KOPT-K1 (cell line): ENCODE measurements at regions not wholly inside any gene's neighbourhood (a gene's known extent, or its start where the extent isn't known, plus 50 kb on each side); places are given as distances from the start of the nearest gene placed in this dataset.
"Not testable (repeated sequence)": the region's sequence is repeated elsewhere in the genome, so short reads cannot be mapped to it uniquely, and the experiment has no call there.

Experiments
- H3K27ac ChIP-seq: fragments of 200-600 bp; sonication (generic); 2 replicates; pipeline ENCODE4 v1.5.1; 2016; ENCODE audit warnings: antibody characterized with exemption, mild to moderate bottlenecking, low read depth, low read length; ENCODE audit not compliant: poor library complexity, severe bottlenecking
- H3K36me3 ChIP-seq: fragments of 200-600 bp; sonication (generic); 2 replicates; pipeline ENCODE4 v1.5.1; 2017; ENCODE audit warnings: antibody characterized with exemption, mild to moderate bottlenecking, low read length, moderate library complexity; ENCODE audit not compliant: insufficient read depth
- H3K9me3 ChIP-seq: fragments of 200-600 bp; sonication (generic); 2 replicates; pipeline ENCODE4 v1.5.1; 2017; ENCODE audit warnings: antibody characterized with exemption, low read length, mild to moderate bottlenecking; ENCODE audit not compliant: insufficient read depth, poor library complexity, severe bottlenecking

DNA sequence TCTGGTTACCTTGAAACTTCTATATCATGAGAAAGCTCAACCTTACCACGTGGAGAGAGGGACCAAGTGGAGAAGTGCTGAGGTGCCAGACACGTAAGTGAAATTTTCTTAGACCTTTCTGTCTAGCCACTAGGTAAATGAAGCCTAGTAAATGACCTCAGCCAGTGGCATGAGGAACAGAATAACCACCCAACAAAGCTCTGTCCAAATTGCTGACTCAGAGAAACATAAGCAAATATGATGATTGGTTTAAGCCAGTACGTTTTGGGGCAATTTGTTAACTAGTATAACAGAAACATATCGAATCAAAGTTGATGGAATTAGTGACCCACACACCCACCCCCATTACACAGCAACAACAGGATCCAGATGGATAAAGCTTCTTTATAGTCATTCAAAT, 75.2 kb upstream of the MAX start:
- no peaks in the 10 kb centered on the region for H3K36me3 ChIP-seq
- no peak overlapping the region for H3K27ac ChIP-seq
- H3K9me3 ChIP-seq, result peaks cover 13% of the 10 kb centered on the region

DNA sequence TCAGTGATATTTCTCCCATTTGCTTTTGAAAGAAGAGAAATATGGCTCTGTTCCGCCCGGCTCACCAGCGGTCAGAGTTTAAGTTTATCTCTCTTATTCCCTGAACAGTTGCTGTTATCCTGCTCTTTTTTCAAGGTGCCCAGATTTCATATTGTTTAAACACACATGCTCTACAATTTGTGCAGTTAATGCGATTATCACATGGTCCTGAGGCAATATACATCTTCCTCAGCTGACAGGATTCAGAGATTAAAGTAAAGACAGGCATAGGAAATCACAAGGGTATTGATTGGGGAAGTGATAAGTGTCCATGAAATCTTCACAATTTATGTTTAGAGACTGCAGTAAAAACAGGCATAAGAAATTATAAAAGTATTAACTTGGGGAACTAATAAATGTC, 76.9 kb upstream of the MAX start:
- not testable (repeated sequence) for H3K27ac ChIP-seq, H3K36me3 ChIP-seq
- peaks cover 17% of the 10 kb centered on the region for H3K9me3 ChIP-seq

GRCh38 chr14:65179918-65180724, 77.8 kb upstream of the MAX start:
- no peaks in the 10 kb centered on the region for H3K36me3 ChIP-seq
- no peak overlapping the region for H3K27ac ChIP-seq
- peaks cover 17% of the 10 kb centered on the region for H3K9me3 ChIP-seq

DNA sequence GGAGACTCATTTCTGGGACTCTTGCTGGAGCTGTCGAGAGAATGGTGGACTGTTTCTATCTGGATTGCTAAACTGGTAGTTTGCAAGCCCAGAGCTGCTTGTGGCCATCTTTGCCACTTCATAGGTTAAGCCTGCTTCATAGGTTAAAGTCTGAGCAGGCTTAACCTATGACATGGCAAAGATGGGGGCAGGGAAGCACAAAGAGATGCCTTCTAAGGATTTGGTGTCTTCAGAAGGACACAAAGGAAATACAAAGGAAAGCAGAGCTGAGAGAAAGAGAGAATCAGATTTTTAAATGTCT, 78.4 kb upstream of the MAX start:
- H3K36me3 ChIP-seq, result no peaks in the 10 kb centered on the region
- no peak overlapping the region for H3K27ac ChIP-seq
- H3K9me3 ChIP-seq, result peaks cover 17% of the 10 kb centered on the region

GRCh38 chr14:65184032-65184764, 81.9 kb upstream of the MAX start:
- Histone ChIP-seq H3K9me3 (peaks cover 17% of the 10 kb centered on the region), H3K36me3 (no peaks in the 10 kb centered on the region), H3K27ac (no peak overlapping the region)

- Histone ChIP-seq H3K36me3 (no peaks in the 10 kb centered on the region), H3K9me3 (peaks cover 17% of the 10 kb centered on the region), H3K27ac (no peak overlapping the region)
Observed at GRCh38 chr14:65185829-65186228, 83.5 kb upstream of the MAX start.

DNA sequence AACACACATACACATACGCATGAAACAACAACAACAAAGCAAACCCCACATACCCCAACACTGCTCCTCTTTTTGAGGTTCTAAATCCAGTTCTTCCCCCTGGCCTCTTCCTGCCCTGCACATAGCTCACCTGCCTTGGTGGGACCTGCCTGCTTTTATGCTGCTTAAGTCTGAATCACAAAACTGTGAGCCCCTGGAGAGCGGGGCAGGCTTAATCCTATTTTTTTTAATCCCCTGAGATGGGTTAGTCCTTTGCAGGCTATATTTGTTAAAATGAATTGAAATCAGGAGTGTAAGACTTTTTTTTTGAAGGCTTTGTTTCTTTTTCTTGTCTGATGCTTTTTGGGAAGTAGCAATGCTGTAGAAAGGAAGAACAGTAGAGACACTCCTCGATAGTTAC, 84.6 kb upstream of the MAX start:
- H3K36me3 ChIP-seq, result no peaks in the 10 kb centered on the region
- peak overlapping the region; percentile 15 for H3K27ac ChIP-seq
- H3K9me3 ChIP-seq, result peaks cover 10% of the 10 kb centered on the region

DNA sequence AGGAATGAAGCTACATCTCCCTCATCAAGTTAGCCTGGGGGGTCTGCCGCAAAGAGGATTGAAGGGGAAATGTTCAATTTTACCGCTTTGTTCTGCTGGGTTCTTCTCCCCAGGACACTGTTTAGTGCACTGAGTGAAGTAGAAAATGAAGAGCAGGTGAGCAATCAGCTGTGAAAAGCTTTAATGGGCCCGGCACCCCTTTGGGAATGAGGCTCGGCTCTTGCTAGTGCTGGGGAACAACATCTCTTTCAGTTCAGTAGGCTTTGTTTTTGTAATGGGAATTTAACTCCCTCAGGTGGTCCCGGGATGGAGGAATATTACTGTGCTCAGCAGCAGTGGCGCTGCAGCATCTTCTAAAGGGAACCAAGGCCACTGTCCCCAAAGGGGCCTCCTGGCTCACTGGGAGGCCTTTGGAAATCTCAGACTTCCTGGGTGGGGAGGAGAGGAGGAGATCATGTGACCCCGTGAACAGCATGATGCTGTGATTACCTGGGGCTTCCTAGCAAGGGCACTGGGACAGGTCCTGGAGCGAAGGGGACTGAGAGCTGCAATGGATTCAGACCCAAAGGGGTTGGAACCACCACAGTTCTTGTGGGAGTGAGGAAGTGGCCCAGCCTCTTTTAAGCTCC, 85.2 kb upstream of the MAX start:
- H3K27ac ChIP-seq, result peak overlapping the region; percentile 15
- H3K9me3 ChIP-seq, result peaks cover 4% of the 10 kb centered on the region
- no peaks in the 10 kb centered on the region for H3K36me3 ChIP-seq

DNA sequence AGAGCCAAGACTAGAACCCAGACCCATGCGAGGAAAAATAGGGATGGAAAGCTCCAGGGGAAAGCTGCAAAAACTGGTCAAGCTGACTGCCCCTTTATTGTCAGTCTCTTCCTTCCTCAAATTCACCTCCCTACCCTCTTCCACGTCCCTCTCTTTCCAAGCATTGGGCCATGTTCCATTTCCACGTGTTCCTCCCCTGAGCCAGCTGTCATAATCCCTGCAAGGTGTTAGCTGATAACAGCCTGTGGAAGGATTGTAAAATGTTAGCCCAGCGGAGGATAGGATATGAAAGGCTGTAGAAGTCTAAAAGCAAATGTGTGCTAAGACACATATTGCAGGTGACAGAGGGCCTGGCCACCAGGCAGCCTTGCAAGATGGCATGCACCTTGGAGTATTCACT, 88.0 kb upstream of the MAX start:
- Histone ChIP-seq H3K9me3 (no peaks in the 10 kb centered on the region), H3K36me3 (no peaks in the 10 kb centered on the region), H3K27ac (no peak overlapping the region)

DNA sequence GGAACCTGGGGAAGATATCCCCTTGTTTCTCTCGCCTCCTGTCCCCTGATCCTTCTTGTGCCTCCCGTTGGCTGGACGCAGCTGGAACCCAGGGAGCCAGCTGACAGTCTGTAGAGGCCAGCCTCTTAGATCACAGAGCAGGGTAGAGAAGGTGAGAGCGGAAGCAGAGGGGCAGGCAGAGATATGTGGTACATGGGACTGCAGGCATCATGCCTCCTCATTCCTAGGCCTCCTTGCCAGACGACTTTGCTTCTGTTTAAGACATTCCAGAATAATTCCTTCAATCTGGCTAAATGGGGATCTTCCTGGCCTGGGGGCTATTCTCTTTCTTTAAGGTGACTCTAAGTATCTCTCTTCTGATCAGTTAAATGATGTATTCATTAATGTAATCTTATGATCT, 89.4 kb upstream of the MAX start:
- Histone ChIP-seq H3K36me3 (no peaks in the 10 kb centered on the region), H3K9me3 (no peaks in the 10 kb centered on the region), H3K27ac (no peak overlapping the region)

DNA sequence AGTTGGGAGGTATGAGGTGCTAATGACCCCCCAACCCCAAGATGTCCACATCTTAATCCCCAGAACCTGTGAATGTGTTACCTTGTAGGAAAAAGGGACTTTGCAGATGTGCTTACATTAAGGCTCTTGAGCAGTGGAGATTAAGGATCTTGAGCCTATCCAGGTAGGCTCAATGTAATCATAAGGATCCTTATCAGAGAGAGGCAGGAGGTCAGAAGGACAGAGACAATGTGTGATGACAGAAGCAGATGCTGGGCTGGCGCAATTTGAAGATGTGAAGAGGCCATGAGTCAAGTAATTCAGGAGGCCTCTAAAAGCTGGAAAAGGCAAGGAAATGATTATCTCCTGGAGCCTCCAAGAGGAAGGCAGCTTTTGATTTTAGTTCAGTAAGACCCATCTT, 90.4 kb upstream of the MAX start:
- H3K36me3 ChIP-seq, result no peaks in the 10 kb centered on the region
- H3K27ac ChIP-seq, result no peak overlapping the region
- H3K9me3 ChIP-seq, result no peaks in the 10 kb centered on the region

DNA sequence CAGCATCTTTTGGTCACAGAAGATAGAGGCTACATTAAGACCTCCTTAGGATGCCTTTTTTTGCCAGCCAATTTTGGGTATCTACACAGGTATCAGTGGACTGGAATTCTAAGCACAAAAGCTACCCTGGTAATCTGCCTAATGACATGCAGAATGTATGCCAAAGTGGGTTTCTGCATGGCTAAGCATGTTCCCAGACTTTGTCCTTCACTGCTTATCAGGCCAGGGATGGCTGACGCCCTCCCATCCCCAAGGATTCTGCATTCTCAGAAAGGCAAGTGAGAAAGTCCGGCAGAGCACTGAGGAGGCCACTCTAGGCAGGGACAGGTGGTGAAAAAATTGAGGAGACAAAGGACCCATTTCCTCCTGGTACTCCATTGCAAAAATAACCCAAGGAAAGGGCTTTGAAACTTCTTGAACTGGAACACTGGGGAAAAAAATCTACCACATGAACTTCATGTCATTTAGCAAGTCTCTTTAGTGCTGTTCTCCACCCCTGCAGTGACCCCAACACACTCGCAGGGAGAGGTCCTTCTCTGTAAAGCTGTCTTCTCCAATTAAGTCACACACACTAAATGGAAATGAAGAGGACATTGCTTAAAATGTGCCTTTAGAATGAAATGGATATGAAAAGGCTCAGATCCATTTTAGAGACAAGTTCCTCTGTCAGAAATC, 91.7 kb upstream of the MAX start:
- Histone ChIP-seq H3K9me3 (no peaks in the 10 kb centered on the region), H3K36me3 (no peaks in the 10 kb centered on the region)

DNA sequence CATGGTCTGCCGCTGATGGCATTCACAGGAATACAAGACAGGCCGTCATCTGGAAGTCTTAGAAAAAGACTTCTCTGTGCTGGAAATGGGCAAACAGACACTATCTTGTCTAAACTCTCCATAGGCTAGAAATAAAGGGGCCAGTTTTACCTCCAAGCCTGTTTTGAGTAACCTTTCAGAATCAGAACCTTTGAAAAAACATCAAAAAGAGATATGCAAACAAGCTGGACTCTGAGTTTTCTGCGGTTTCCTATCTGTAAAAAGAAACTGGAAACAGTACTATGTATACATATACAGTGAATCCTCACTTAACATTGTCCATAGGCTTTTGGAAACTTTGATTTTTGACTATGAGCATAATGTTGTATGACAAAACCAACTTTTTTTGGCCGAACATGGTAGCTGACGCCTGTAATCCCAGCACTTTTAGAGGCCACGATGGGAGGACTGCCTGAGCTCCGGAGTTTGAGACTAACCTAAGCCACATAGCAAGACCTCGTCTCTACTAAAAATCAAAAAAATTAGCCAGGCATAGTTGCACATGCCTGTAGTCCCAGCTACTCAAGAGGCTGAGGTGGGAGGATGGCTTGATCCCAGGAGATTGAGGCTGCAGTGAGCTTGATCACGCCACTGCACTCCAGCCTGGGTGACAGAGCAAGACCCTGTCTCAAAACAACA, 92.9 kb upstream of the MAX start:
- Histone ChIP-seq H3K9me3 (no peaks in the 10 kb centered on the region), H3K27ac (no peak overlapping the region)

More for the DNA sequence above, 91.7 kb upstream of the MAX start:
- no peak overlapping the region for H3K27ac ChIP-seq

GRCh38 chr14:65198346-65198745, 96.0 kb upstream of the MAX start:
- Histone ChIP-seq H3K9me3 (peaks cover 6% of the 10 kb centered on the region), H3K27ac (no peak overlapping the region), H3K36me3 (no peaks in the 10 kb centered on the region)

More for the DNA sequence above, 92.9 kb upstream of the MAX start:
- H3K36me3 ChIP-seq, result no peaks in the 10 kb centered on the region

- H3K36me3 ChIP-seq, result no peaks in the 10 kb centered on the region
- H3K9me3 ChIP-seq, result peaks cover 6% of the 10 kb centered on the region
Observed at GRCh38 chr14:65200454-65200853, 98.1 kb upstream of the MAX start.

More at GRCh38 chr14:65200454-65200853, 98.1 kb upstream of the MAX start:
- H3K27ac ChIP-seq, result no peak overlapping the region
